PC-9 (cell line): ENCODE measurements at regions not wholly inside any gene's neighbourhood (a gene's known extent, or its start where the extent isn't known, plus 50 kb on each side); places are given as distances from the start of the nearest gene placed in this dataset.

ENCODE experiments used
- EZH2 ChIP-seq: fragments of 200-600 bp; sonication (generic); IDR thresholded peaks from 2 replicates; pipeline ENCODE4 v1.8.0; 2017; ENCODE audit warnings: antibody characterized with exemption, low read depth
- TF ChIP-seq, protein P1 (sequence below): fragments of 200-600 bp; sonication (generic); conservative IDR thresholded peaks from 2 replicates; pipeline ENCODE4 v1.6.1; 2017; ENCODE audit warnings: mixed run types, antibody characterized with exemption, mild to moderate bottlenecking, moderate library complexity

- no peak for TF ChIP-seq EZH2
- TF ChIP-seq, protein P1, sequence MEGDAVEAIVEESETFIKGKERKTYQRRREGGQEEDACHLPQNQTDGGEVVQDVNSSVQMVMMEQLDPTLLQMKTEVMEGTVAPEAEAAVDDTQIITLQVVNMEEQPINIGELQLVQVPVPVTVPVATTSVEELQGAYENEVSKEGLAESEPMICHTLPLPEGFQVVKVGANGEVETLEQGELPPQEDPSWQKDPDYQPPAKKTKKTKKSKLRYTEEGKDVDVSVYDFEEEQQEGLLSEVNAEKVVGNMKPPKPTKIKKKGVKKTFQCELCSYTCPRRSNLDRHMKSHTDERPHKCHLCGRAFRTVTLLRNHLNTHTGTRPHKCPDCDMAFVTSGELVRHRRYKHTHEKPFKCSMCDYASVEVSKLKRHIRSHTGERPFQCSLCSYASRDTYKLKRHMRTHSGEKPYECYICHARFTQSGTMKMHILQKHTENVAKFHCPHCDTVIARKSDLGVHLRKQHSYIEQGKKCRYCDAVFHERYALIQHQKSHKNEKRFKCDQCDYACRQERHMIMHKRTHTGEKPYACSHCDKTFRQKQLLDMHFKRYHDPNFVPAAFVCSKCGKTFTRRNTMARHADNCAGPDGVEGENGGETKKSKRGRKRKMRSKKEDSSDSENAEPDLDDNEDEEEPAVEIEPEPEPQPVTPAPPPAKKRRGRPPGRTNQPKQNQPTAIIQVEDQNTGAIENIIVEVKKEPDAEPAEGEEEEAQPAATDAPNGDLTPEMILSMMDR = no peak
Observed at GRCh38 chr1:80973101-80973500, 827.6 kb upstream of the ADGRL2 start.
